Epidermal melanocyte (primary cell): ENCODE measurements at regions not wholly inside any gene's neighbourhood (a gene's known extent, or its start where the extent isn't known, plus 50 kb on each side); places are given as distances from the start of the nearest gene placed in this dataset.

ENCODE experiments used
- DNase-seq: peaks from one replicate; pipeline ENCODE4 v3.0.0; 2011; ENCODE audit warnings: low spot score; ENCODE audit not compliant: insufficient read length

GRCh38 chr18:1917569-1917968 lies 653.7 kb downstream of the METTL4 start:
- DNase-seq = no peak

DNA sequence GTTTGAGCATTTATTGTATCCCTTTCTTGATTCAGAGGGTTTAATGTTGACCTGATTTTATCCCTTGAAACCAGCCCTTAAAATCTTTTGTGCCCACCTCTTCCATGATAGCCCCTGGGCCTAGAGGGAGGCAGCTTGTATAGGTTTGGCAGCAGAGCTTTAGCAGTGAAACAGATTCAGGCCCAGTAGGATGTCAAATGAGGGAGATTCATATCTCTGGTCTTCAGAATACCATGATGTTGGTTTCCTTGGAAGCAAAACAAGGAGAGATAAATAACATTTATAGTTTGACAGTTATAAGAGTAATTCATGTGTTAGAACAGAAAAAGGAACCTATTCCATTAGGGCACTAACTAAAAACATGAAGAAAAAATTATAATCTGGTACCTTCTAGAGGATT lies 649.2 kb downstream of the METTL4 start:
- DNase-seq = no peak

GRCh38 chr18:1928711-1929110 lies 642.6 kb downstream of the METTL4 start:
- no peak for DNase-seq

DNA sequence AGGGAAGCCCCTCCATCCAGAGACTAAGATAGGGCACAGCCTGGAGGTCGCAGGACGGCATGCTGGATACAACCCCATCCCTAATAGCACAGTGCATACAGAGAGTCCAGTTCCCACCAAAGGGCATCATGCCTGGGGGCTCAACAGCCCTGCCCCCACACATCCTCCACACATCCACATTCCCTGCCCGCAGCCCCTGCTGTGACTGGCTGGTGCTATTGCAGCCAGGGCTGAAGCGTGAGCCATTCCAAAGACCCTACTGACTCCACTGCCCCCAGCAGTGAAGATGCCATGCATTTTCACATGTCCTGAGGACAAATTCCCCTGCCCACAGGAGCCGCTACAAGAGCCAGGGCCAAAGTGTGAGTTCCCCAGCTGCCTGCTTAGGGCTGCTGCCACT lies 641.6 kb downstream of the METTL4 start:
- DNase-seq = no peak

DNA sequence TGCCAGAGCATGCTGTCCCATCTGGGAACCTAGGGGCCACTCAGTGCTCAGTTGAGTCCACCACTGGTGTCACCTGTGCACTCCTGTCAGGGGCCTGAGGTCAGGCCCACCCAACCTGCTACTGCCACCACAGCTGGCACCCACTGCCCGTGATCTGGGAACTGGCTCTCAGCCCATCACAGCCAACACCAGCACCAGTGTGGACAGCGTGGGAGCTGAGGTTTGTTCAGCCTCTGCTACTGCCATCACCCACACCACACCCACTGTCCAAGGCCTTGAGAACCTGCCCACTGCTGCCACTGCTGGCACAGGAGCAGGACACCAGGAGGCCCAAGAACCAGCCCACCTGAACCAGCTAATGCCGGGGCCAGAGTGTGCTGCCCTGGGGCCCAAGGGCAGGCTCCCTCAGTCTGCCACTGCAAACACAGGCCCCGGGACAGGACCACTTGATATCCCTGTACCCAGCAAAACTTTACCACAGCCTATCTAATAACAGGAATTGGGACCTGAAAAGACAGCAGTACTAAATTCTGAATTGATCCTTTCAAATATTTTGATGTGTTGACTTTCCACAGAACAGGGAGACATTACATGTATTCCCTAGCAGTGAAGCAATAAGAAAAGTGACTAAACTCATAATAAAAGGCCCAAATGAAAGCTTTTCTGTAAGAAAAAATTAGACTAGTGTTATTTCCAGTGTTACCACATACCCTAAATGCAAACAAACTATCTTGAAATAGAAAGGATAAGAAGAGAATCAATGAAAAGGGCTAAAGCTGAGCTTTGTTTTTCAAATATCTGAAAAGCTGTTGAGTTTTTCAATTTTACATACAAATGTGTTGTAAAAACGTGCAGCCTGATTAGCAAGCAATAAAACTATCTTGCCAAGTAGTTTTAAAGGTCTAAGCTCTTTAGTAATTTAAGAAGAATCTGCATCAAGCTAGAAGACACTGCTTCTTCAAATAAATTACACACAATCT lies 640.7 kb downstream of the METTL4 start:
- DNase-seq = no peak

DNA sequence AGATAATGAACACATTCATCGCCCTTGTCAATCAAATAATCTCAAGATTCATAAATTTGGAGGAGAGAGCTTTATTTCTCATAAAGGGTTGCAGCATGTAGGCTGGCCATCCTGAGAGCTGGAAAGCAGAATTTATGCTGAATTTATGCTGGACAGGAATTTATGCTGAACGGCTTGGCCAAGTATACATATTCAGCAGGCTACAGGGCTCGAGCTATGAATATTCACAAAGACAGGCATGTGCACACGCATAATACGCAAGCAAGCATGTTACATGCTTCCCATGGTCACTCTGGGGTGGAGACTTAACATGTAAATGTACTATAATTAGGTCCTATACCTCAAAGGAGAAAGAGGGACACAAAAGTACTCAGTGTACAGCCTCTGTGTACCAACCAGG lies 618.8 kb downstream of the METTL4 start:
- no peak for DNase-seq

GRCh38 chr18:1954583-1955312 lies 616.6 kb downstream of the METTL4 start:
- no peak for DNase-seq

DNA sequence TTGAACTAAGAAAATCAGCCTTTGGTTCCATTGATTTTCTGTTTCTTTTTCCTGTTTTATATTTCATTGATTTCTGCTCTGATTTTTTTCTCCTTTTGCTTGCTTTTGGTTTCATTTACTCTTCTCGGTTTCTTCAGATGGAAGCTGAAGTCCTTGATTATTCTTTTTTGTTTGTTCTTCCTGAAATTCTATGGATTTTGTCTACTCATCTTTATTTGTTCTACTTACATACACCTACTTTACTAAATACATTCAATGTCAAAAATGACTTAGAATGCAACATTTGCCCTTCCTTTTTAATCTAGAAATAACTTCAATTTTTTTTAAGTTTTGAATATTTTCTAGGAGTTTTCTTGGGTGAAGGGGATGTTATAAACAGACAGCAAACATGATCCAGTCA lies 612.5 kb downstream of the METTL4 start:
- DNase-seq = no peak

DNA sequence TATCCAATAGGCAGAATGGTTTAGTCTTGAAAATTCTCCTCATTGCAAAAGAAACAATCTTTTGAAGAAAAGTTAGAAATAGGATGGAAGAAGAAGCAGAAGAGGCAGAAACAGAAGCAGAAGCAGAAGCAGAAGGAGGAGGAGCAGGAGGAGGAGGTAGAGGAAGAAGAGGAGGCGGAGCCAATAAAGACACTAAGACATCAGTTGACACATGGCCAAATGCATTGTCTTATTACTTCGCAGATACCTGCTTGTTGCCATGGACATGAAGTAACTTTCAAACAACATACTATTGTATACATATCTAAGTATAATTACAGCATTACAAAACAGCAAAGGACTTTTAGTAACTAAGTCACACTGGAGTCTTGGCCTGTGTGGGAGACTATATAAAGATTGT lies 606.3 kb downstream of the METTL4 start:
- no peak for DNase-seq

- DNase-seq = no peak
Observed at GRCh38 chr18:1965541-1965940, 605.8 kb downstream of the METTL4 start.

GRCh38 chr18:1968801-1969498 lies 602.4 kb downstream of the METTL4 start:
- DNase-seq = no peak

DNA sequence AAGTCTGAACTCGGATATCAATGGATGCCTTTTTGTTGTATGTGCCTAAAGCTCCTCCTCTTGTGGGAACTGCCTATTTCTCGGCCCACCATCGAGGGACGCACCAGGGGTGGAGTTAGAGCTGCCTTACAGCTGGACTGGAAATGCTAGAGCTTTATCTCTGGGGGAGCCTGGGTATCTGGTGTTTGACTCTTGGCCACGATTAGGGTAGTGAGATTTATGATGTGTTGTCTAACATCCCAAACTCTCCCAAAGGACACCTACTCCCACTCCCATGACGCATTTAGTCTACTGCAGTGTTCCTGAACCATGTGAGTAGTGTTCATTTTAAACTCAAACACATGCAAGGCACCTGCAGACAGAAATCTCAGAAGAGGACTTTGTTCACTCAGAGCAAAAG lies 594.8 kb downstream of the METTL4 start:
- no peak for DNase-seq

- no peak for DNase-seq
Observed at GRCh38 chr18:1982056-1982455, 589.2 kb downstream of the METTL4 start.

- DNase-seq = no peak
Observed at GRCh38 chr18:1983746-1984515, 587.4 kb downstream of the METTL4 start.

DNA sequence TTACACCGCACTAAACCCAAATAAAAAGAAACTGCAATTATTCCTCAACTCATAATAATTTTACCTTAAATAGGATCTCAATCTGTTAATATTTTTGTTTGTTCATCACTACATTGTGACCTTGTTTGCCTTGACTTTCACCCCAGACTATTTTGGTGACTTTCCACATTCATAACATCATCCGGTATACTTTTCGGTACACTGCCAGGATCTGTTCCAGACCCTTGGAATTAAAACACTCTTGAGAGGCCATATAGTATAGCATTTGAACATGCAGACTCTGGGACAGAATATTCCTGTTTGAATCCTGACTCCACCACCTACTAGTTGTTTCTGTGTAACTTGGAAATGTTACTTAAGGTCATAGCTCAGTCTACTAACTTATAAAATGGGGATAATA lies 577.4 kb downstream of the METTL4 start:
- DNase-seq = no peak

GRCh38 chr18:1994471-1994870 lies 576.8 kb downstream of the METTL4 start:
- DNase-seq = no peak

DNA sequence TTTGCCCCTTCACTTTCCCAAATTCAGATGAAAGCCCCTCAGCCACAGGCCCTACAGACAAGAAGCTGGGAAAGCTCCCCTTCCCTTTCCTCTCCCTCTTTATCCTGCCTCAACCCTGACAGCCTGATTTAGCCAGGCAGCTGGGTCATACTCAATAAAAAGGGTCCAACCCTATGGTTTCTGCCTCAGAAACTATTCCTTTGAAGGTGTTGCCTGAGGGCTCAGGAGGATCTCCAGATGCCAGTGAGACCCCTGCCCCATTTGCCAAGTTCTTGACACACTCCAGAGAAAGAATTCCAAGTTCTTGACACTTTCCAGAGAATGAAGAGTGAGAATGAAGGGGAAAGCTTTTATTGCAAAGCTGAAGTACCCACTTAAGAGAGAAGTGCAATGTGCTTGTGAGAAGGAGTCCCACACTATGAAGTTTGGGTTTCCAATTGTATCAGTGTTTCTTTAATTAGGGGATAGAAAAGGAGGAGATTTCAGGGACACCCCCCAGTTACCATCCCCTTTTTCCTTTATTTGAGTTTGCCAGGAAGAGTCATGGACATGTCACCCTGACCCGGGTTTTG lies 576.2 kb downstream of the METTL4 start:
- DNase-seq = no peak

- no peak for DNase-seq
Observed at GRCh38 chr18:1998121-1998520, 573.2 kb downstream of the METTL4 start.

GRCh38 chr18:1999387-1999786 lies 571.9 kb downstream of the METTL4 start:
- DNase-seq = no peak

- DNase-seq = no peak
Observed at GRCh38 chr18:2002151-2002550, 569.2 kb downstream of the METTL4 start.

DNA sequence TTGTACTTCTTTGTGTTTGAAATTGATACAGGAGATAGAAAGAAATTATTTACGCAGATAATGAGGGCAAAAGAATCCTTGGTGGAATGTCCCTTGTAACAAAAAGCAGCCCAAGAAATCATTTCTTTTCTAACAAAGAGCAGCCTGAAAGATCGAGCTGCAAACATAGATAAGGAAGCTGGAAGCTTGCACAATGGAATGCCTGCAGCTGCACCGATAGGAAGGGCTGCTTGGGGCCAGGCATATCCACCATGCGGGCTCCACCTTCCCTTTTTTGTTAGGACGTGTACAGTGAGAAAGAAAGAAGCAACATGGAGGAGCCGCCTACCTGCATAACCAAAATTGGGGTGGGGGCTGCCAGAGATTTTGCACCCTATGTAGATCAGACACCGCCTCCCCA lies 568.7 kb downstream of the METTL4 start:
- DNase-seq = no peak
